ENCODE measurements at regions not wholly inside any gene's neighbourhood (a gene's known extent, or its start where the extent isn't known, plus 50 kb on each side); places are given as distances from the start of the nearest gene placed in this dataset.

DNA sequence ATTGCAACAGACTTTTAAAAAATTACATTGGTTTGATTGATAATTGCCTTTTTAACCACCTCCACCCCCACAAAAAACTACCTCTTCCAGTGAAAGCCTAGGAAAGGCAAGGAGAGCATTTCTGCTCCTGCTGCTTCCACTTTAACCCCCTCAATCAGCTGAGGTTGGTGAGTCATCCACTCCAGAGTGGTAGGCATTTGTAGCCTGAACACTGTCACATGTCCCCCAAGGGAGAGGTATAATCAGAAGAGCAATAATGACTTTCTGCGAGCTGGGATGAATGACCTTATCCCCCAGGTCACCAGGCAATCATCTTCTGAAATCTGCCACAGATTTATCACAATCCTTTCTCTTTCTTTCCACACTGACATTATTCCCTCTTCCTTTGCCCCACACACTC, 126.6 kb upstream of the CAMK1G start:
- TF ChIP-seq POLR2A (IDR thresholded peaks at IDR 0.05; ENCODE audit: low read depth, low read length) = no peak
- TF ChIP-seq POLR2AphosphoS5 (IDR thresholded peaks at IDR 0.05; ENCODE audit: low read depth, low read length) = no peak
- no peak for TF ChIP-seq TAF1 (IDR thresholded peaks at IDR 0.05; ENCODE audit: borderline replicate concordance, low read depth, low read length)

Data from GM12892 (cell line).